GM19035 (cell line): ENCODE measurements at regions not wholly inside any gene's neighbourhood (a gene's known extent, or its start where the extent isn't known, plus 50 kb on each side); places are given as distances from the start of the nearest gene placed in this dataset.

Source experiments
- ATAC-seq: cut with Tn5 transposase; IDR thresholded peaks from one replicate; pipeline ENCODE4 v1.9.1; 2021; ENCODE audit not compliant: unreplicated experiment

- peak; percentile 71 for ATAC-seq
Observed at GRCh38 chr6:8219352-8219943, 117.1 kb upstream of the EEF1E1 start.

- no peak for ATAC-seq
Observed at GRCh38 chr6:8218861-8219260, 116.5 kb upstream of the EEF1E1 start.

- no peak for ATAC-seq
Observed at GRCh38 chr6:8215631-8216030, 113.3 kb upstream of the EEF1E1 start.

GRCh38 chr6:8213995-8214394, 111.6 kb upstream of the EEF1E1 start:
- no peak for ATAC-seq

GRCh38 chr6:8212720-8213434, 110.5 kb upstream of the EEF1E1 start:
- ATAC-seq, result no peak

GRCh38 chr6:8207869-8208191, 105.5 kb upstream of the EEF1E1 start:
- no peak for ATAC-seq

- ATAC-seq, result no peak
Observed at GRCh38 chr6:8207191-8207868, 105.0 kb upstream of the EEF1E1 start.

GRCh38 chr6:8203337-8203736, 101.0 kb upstream of the EEF1E1 start:
- ATAC-seq, result no peak

- no peak for ATAC-seq
Observed at GRCh38 chr6:8201679-8202078, 99.3 kb upstream of the EEF1E1 start.

GRCh38 chr6:8200255-8200654, 97.9 kb upstream of the EEF1E1 start:
- ATAC-seq, result no peak

- ATAC-seq, result no peak
Observed at GRCh38 chr6:8195714-8196102, 93.4 kb upstream of the EEF1E1 start.

- ATAC-seq, result no peak
Observed at GRCh38 chr6:8195040-8195713, 92.8 kb upstream of the EEF1E1 start.

- no peak for ATAC-seq
Observed at GRCh38 chr6:8194490-8194889, 92.1 kb upstream of the EEF1E1 start.

- ATAC-seq, result no peak
Observed at GRCh38 chr6:8193541-8193940, 91.2 kb upstream of the EEF1E1 start.

- ATAC-seq, result no peak
Observed at GRCh38 chr6:8192597-8192996, 90.2 kb upstream of the EEF1E1 start.

GRCh38 chr6:8192067-8192466, 89.7 kb upstream of the EEF1E1 start:
- ATAC-seq, result no peak

GRCh38 chr6:8191629-8192028, 89.3 kb upstream of the EEF1E1 start:
- no peak for ATAC-seq

- ATAC-seq, result no peak
Observed at GRCh38 chr6:8187209-8187608, 84.9 kb upstream of the EEF1E1 start.

GRCh38 chr6:8182902-8183665, 80.7 kb upstream of the EEF1E1 start:
- no peak for ATAC-seq

- no peak for ATAC-seq
Observed at GRCh38 chr6:8181951-8182845, 79.8 kb upstream of the EEF1E1 start.
